ENCODE measurements at regions not wholly inside any gene's neighbourhood (a gene's known extent, or its start where the extent isn't known, plus 50 kb on each side); places are given as distances from the start of the nearest gene placed in this dataset.

- H3K4me3 Mint-ChIP-seq = no peak overlapping the region
- DNase-seq = no peak
- no peak overlapping the region for H3K27ac Mint-ChIP-seq
- H3K4me1 Mint-ChIP-seq (ENCODE audit: low read depth) = no peaks in the 10 kb centered on the region
- no peaks in the 10 kb centered on the region for H3K36me3 Mint-ChIP-seq (ENCODE audit: low read depth)
- H3K27me3 Mint-ChIP-seq (ENCODE audit: insufficient read depth) = no peaks in the 10 kb centered on the region; the same call in 1 of the 2 replicates
- no peak for TF ChIP-seq CTCF (IDR thresholded peaks at IDR 0.05)
- H3K9me3 Mint-ChIP-seq = no peaks in the 10 kb centered on the region; the same call in 1 of the 2 replicates
These were observed 568.9 kb upstream of the ADGRL4 start for GRCh38 chr1:79575424-79575823.

- Mint-ChIP-seq H3K36me3 (ENCODE audit: low read depth) (no peaks in the 10 kb centered on the region), H3K9me3 (no peaks in the 10 kb centered on the region), H3K4me1 (ENCODE audit: low read depth) (no peaks in the 10 kb centered on the region), H3K27ac (no peak overlapping the region), H3K4me3 (no peak overlapping the region), H3K27me3 (ENCODE audit: insufficient read depth) (no peaks in the 10 kb centered on the region)
- DNase-seq = no peak
- no peak for TF ChIP-seq CTCF (IDR thresholded peaks at IDR 0.05)
These were observed 561.9 kb upstream of the ADGRL4 start for GRCh38 chr1:79568411-79568810.

GRCh38 chr1:79561521-79561978, 555.0 kb upstream of the ADGRL4 start:
- peaks cover 14% of the 10 kb centered on the region for H3K9me3 Mint-ChIP-seq
- no peak overlapping the region for H3K27ac Mint-ChIP-seq
- no peak for DNase-seq
- H3K4me1 Mint-ChIP-seq (ENCODE audit: low read depth) = no peaks in the 10 kb centered on the region
- no peak for TF ChIP-seq CTCF (IDR thresholded peaks at IDR 0.05)
- no peaks in the 10 kb centered on the region for H3K27me3 Mint-ChIP-seq (ENCODE audit: insufficient read depth)
- no peaks in the 10 kb centered on the region for H3K36me3 Mint-ChIP-seq (ENCODE audit: low read depth)
- H3K4me3 Mint-ChIP-seq = no peak overlapping the region

- peaks cover 14% of the 10 kb centered on the region for H3K9me3 Mint-ChIP-seq
- H3K27me3 Mint-ChIP-seq (ENCODE audit: insufficient read depth) = no peaks in the 10 kb centered on the region
- no peak overlapping the region for H3K4me3 Mint-ChIP-seq
- no peak overlapping the region for H3K27ac Mint-ChIP-seq
- TF ChIP-seq CTCF (IDR thresholded peaks at IDR 0.05) = no peak; the same call in none of the 2 replicates
- no peaks in the 10 kb centered on the region for H3K36me3 Mint-ChIP-seq (ENCODE audit: low read depth)
- H3K4me1 Mint-ChIP-seq (ENCODE audit: low read depth) = no peaks in the 10 kb centered on the region
- DNase-seq = no peak
These were observed 549.7 kb upstream of the ADGRL4 start for GRCh38 chr1:79556189-79556588.

- Mint-ChIP-seq H3K4me1 (ENCODE audit: low read depth) (no peaks in the 10 kb centered on the region), H3K9me3 (peaks cover 4% of the 10 kb centered on the region; the same call in 1 of the 2 replicates), H3K36me3 (ENCODE audit: low read depth) (no peaks in the 10 kb centered on the region), H3K27me3 (ENCODE audit: insufficient read depth) (no peaks in the 10 kb centered on the region; the same call in 1 of the 2 replicates), H3K4me3 (no peak overlapping the region), H3K27ac (no peak overlapping the region)
- TF ChIP-seq CTCF (IDR thresholded peaks at IDR 0.05) = no peak
- DNase-seq = no peak
These were observed 548.2 kb upstream of the ADGRL4 start for GRCh38 chr1:79554688-79555087.

GRCh38 chr1:79551321-79551720, 544.8 kb upstream of the ADGRL4 start:
- Mint-ChIP-seq H3K27me3 (ENCODE audit: insufficient read depth) (no peaks in the 10 kb centered on the region; the same call in none of the 2 replicates), H3K4me3 (no peak overlapping the region), H3K36me3 (ENCODE audit: low read depth) (no peaks in the 10 kb centered on the region), H3K9me3 (no peaks in the 10 kb centered on the region), H3K4me1 (ENCODE audit: low read depth) (no peaks in the 10 kb centered on the region), H3K27ac (no peak overlapping the region)
- DNase-seq = no peak
- no peak for TF ChIP-seq CTCF (IDR thresholded peaks at IDR 0.05)

All from HFFc6 (cell line).